ENCODE measurements at regions not wholly inside any gene's neighbourhood (a gene's known extent, or its start where the extent isn't known, plus 50 kb on each side); places are given as distances from the start of the nearest gene placed in this dataset.

- Histone ChIP-seq H3K4me3 (ENCODE audit: low read depth, low read length) (no peak overlapping the region), H3K27ac (no peak overlapping the region), H3K9me3 (ENCODE audit: severe bottlenecking) (no peaks in the 10 kb centered on the region), H3K36me3 (no peaks in the 10 kb centered on the region), H3K27me3 (ENCODE audit: insufficient read depth, low read depth, severe bottlenecking) (no peaks in the 10 kb centered on the region)
- no peak for DNase-seq
- no peak for TF ChIP-seq CTCF (IDR thresholded peaks at IDR 0.05; ENCODE audit: low read depth, low read length)
Measured at GRCh38 chr2:41141146-41141791, 689.4 kb upstream of the SLC8A1 start.

GRCh38 chr2:41142478-41142877 is 690.6 kb upstream of the SLC8A1 start:
- H3K27me3 ChIP-seq (ENCODE audit: insufficient read depth, low read depth, severe bottlenecking), result no peaks in the 10 kb centered on the region
- H3K4me3 ChIP-seq (ENCODE audit: low read depth, low read length), result no peak overlapping the region
- no peak for TF ChIP-seq CTCF (IDR thresholded peaks at IDR 0.05; ENCODE audit: low read depth, low read length)
- H3K27ac ChIP-seq, result no peak overlapping the region
- no peaks in the 10 kb centered on the region for H3K36me3 ChIP-seq
- no peaks in the 10 kb centered on the region for H3K9me3 ChIP-seq (ENCODE audit: severe bottlenecking)
- no peak for DNase-seq

- no peaks in the 10 kb centered on the region for H3K27me3 ChIP-seq (ENCODE audit: insufficient read depth, low read depth, severe bottlenecking)
Measured at GRCh38 chr2:41145066-41145465, 693.2 kb upstream of the SLC8A1 start.

GRCh38 chr2:41149054-41149453 is 697.2 kb upstream of the SLC8A1 start:
- H3K4me3 ChIP-seq (ENCODE audit: low read depth, low read length), result no peak overlapping the region
- H3K9me3 ChIP-seq (ENCODE audit: severe bottlenecking), result no peaks in the 10 kb centered on the region
- no peak for TF ChIP-seq CTCF (IDR thresholded peaks at IDR 0.05; ENCODE audit: low read depth, low read length)
- DNase-seq, result no peak
- H3K27me3 ChIP-seq (ENCODE audit: insufficient read depth, low read depth, severe bottlenecking), result no peaks in the 10 kb centered on the region
- no peaks in the 10 kb centered on the region for H3K36me3 ChIP-seq
- H3K27ac ChIP-seq, result no peak overlapping the region

More at GRCh38 chr2:41145066-41145465, 693.2 kb upstream of the SLC8A1 start:
- no peak for DNase-seq
- H3K9me3 ChIP-seq (ENCODE audit: severe bottlenecking), result no peaks in the 10 kb centered on the region
- no peak overlapping the region for H3K4me3 ChIP-seq (ENCODE audit: low read depth, low read length)
- TF ChIP-seq CTCF (IDR thresholded peaks at IDR 0.05; ENCODE audit: low read depth, low read length), result no peak
- no peaks in the 10 kb centered on the region for H3K36me3 ChIP-seq
- no peak overlapping the region for H3K27ac ChIP-seq

- no peak overlapping the region for H3K27ac ChIP-seq
- no peaks in the 10 kb centered on the region for H3K27me3 ChIP-seq (ENCODE audit: insufficient read depth, low read depth, severe bottlenecking)
- no peak for DNase-seq
- no peaks in the 10 kb centered on the region for H3K36me3 ChIP-seq
- no peak overlapping the region for H3K4me3 ChIP-seq (ENCODE audit: low read depth, low read length)
- H3K9me3 ChIP-seq (ENCODE audit: severe bottlenecking), result no peaks in the 10 kb centered on the region
- no peak for TF ChIP-seq CTCF (IDR thresholded peaks at IDR 0.05; ENCODE audit: low read depth, low read length)
Measured at GRCh38 chr2:41151746-41152145, 699.9 kb upstream of the SLC8A1 start.

GRCh38 chr2:41152318-41152717 is 700.4 kb upstream of the SLC8A1 start:
- Histone ChIP-seq H3K36me3 (no peaks in the 10 kb centered on the region), H3K4me3 (ENCODE audit: low read depth, low read length) (no peak overlapping the region), H3K9me3 (ENCODE audit: severe bottlenecking) (no peaks in the 10 kb centered on the region), H3K27me3 (ENCODE audit: insufficient read depth, low read depth, severe bottlenecking) (no peaks in the 10 kb centered on the region), H3K27ac (no peak overlapping the region)
- no peak for DNase-seq
- no peak for TF ChIP-seq CTCF (IDR thresholded peaks at IDR 0.05; ENCODE audit: low read depth, low read length)
